GM12872 (cell line): ENCODE measurements at regions not wholly inside any gene's neighbourhood (a gene's known extent, or its start where the extent isn't known, plus 50 kb on each side); places are given as distances from the start of the nearest gene placed in this dataset.

Source experiments
- TF ChIP-seq, protein P1 (sequence below): IDR thresholded peaks from 3 replicates; pipeline ENCODE4 v1.5.1; 2011; ENCODE audit warnings: low read depth, mild to moderate bottlenecking, low read length, moderate library complexity; ENCODE audit not compliant: insufficient read depth

DNA sequence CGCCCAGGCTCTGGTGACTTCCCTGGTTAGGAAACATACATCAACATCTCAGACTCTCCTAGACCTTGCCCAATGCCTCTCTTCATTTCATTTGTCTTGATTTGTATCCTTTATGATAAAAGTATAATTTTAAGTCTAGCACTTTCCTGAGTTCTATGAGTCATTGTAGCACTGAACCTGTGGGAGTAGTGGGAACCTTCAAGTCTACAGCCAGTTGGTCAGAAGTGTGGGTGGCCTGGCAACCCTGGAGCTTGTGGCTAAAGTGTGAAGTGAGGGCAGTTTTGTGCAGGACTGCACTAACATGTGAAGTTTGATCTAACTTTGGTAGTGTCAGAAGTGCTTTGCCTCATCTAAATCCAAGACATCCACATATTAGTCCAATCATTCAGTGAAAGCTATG is 259.3 kb upstream of the IGFBP7 start:
- TF ChIP-seq, protein P1, sequence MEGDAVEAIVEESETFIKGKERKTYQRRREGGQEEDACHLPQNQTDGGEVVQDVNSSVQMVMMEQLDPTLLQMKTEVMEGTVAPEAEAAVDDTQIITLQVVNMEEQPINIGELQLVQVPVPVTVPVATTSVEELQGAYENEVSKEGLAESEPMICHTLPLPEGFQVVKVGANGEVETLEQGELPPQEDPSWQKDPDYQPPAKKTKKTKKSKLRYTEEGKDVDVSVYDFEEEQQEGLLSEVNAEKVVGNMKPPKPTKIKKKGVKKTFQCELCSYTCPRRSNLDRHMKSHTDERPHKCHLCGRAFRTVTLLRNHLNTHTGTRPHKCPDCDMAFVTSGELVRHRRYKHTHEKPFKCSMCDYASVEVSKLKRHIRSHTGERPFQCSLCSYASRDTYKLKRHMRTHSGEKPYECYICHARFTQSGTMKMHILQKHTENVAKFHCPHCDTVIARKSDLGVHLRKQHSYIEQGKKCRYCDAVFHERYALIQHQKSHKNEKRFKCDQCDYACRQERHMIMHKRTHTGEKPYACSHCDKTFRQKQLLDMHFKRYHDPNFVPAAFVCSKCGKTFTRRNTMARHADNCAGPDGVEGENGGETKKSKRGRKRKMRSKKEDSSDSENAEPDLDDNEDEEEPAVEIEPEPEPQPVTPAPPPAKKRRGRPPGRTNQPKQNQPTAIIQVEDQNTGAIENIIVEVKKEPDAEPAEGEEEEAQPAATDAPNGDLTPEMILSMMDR = no peak

DNA sequence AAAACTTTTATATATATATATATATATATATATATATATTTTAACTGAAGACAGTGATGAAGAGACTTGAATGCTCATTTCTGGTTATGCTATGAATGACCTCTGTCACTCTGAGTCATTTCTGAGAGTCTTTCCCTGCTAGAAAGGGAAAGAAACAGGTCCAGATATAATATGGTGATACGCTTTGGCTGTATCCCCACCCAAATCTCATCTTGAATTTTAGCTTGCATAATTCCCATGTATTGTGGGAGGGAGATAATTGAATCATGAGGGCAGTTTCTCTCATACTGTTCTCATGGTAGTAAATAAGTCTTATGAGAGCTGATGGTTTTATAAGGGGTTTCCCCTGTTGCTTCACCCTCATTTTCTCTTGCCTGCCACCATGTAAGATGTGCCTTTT is 254.1 kb upstream of the IGFBP7 start:
- TF ChIP-seq, protein P1 = no peak

DNA sequence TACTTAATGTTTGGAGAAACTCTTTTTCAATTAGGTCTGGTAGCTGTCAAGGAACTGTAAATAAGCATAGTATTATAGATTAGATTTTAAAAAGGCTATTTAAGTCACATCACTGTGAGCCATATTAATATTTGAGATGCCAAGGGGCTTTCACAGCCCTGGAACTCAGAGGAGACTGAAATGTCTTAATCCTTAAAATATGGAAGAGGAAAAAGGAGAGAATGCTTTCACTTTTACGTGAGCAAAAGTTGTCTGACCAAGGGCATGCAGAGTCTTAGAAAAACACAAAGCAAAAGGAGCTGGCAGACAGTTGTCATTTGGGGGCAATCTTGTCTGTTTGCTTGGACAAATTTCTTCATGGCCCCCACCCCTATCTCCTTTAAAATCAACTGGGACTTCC is 253.2 kb upstream of the IGFBP7 start:
- TF ChIP-seq, protein P1 = no peak

DNA sequence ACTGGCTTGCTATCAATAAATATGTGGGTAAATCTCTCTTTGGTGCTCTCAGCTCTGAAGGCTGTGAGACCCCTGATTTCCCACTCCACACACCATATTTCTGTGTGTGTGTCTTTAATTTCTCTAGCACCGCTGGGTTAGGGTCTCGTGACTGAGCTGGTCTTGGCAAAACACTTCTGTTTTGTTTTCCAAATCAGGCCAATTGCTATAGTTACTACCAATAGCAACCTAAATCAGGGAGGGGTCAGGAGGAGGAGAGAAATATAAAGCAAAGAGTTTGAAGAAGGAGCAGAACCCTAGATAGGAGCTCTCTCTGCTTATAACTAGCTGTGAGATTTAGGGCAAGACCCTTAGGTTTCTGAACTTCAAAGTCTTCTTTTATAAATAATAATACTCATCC is 250.5 kb upstream of the IGFBP7 start:
- TF ChIP-seq, protein P1 = no peak

DNA sequence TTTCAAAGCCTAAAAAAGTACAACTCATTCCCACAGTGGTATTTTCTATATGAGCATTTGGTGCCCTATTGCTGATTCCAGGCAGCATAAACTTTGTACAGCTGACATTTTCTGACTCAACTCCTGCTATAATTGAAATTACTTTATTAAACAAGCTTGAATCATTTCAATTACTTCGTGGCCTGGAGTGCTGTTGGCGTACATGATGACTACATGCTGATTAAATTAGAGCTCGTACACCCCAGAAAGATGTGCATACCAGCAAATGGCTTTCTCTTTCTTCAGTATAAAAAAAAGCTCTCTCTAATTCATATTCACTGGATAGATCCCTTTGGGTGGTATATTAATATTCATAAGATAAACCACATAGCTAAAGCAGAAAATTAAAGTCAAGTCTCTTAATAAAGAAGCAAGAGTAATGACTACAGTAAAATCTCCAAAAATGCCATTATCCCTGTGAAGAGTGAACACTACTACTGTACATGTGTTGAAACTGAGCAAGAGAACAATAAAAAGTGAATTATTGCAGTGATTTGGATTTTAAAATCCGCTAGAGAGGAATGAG is 245.0 kb upstream of the IGFBP7 start:
- TF ChIP-seq, protein P1 = no peak

DNA sequence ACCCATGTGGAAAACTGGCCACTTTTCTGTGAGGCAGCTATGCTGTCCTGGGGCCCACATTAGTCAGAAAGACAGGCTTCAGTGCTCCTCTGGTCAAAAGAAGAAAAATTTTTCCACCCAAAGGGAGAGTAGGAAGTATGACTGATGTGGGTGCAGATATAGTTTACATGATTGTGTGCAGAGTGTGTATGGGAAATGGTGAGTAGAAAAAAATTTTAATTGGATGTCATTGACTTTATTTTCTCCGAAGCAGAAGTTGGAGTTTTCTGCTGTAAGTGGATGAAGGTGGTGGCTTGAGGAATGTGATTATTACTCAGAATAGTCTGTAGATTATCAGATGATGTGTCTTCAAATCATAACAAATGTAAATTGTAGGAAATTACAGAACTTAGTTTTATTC is 241.5 kb upstream of the IGFBP7 start:
- TF ChIP-seq, protein P1 = no peak

DNA sequence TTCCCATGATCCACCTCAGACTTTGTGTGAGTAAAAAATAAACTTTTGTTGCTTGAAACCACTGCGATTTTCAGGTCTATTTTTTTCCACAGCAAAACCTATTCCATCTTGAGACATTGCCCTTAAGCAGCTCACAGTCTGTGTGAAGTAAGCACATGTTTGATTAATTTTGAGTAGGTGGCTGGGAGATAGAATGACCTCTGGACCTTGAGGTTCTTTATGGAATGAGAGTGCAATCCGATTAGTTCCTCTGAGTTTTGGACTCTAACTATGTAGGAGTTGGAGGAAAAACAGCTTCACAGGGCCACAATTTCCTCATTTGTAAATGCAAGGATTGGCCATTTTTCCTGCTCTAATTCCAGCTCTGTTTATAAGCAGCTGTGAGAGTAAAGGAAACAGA is 234.1 kb upstream of the IGFBP7 start:
- TF ChIP-seq, protein P1 = no peak
